ENCODE measurements at regions not wholly inside any gene's neighbourhood (a gene's known extent, or its start where the extent isn't known, plus 50 kb on each side); places are given as distances from the start of the nearest gene placed in this dataset.

DNA sequence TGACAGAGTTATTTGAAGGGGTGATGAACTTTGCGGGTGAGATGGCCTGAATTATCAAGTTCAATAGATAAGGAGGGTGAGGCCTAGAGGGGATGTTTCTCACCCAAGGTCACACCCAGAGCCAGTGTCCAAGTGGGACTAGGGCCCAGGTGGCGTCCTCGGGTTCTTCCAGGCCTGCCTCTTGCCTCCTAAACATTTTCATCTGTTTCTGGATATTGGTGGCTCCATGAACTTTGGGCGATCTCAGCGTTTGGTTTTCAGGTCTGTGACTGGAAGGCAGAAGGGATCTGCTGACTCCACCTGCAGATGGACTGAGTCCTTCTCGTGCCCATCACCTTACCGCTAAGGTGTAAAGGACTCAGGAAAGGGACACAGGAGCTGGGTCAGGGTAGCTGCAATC is 137.3 kb downstream of the DDX1 start:
- TF ChIP-seq, protein P1, sequence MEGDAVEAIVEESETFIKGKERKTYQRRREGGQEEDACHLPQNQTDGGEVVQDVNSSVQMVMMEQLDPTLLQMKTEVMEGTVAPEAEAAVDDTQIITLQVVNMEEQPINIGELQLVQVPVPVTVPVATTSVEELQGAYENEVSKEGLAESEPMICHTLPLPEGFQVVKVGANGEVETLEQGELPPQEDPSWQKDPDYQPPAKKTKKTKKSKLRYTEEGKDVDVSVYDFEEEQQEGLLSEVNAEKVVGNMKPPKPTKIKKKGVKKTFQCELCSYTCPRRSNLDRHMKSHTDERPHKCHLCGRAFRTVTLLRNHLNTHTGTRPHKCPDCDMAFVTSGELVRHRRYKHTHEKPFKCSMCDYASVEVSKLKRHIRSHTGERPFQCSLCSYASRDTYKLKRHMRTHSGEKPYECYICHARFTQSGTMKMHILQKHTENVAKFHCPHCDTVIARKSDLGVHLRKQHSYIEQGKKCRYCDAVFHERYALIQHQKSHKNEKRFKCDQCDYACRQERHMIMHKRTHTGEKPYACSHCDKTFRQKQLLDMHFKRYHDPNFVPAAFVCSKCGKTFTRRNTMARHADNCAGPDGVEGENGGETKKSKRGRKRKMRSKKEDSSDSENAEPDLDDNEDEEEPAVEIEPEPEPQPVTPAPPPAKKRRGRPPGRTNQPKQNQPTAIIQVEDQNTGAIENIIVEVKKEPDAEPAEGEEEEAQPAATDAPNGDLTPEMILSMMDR (IDR thresholded peaks at IDR 0.05; ENCODE audit: borderline replicate concordance, extremely low read depth, low read length, poor library complexity, severe bottlenecking) = no peak
- no peak for TF ChIP-seq EZH2 (IDR thresholded peaks at IDR 0.05; ENCODE audit: borderline replicate concordance, low read depth, low read length, severe bottlenecking)

Measured in DND-41 (cell line).